Sigmoid colon (tissue), 6 donors: ENCODE measurements at regions not wholly inside any gene's neighbourhood (a gene's known extent, or its start where the extent isn't known, plus 50 kb on each side); places are given as distances from the start of the nearest gene placed in this dataset.

Experiments used
- DNase-seq: peaks from one replicate; pipeline ENCODE4 v3.0.0-alpha.2; 2019
- H3K27ac ChIP-seq, 4 donors: fragments of 200-600 bp; sonication (generic); one replicate each; pipeline ENCODE4 v1.5.1; 2016 to 2019; ENCODE audit warnings: mild to moderate bottlenecking in 1 of 4
- H3K27me3 ChIP-seq, 3 donors: fragments of 200-600 bp; sonication (generic); one replicate each; pipeline ENCODE4 v1.5.1; 2019; ENCODE audit warnings: mild to moderate bottlenecking in 1 of 3
- H3K36me3 ChIP-seq, 4 donors: fragments of 200-600 bp; sonication (generic); one replicate each; pipeline ENCODE4 v1.5.1; 2016 to 2019
- H3K4me1 ChIP-seq, 4 donors: fragments of 200-600 bp; sonication (generic); one replicate each; pipeline ENCODE4 v1.5.1; 2017 to 2019
- H3K4me3 ChIP-seq, 4 donors: fragments of 200-600 bp; sonication (generic); one replicate each; pipeline ENCODE4 v1.5.1; 2017 to 2019; ENCODE audit warnings: mild to moderate bottlenecking in 2 of 4, moderate library complexity in 1 of 4
- H3K9me3 ChIP-seq, 4 donors: fragments of 200-600 bp in 3 of 4; sonication (generic) in 3 of 4; one replicate each; pipeline versions ENCODE4 v1.5.1 to v1.6.1; 2013 to 2019
- CTCF ChIP-seq, 4 experiments: fragments of 450-650 bp in 3 of 4; fragments of 200-600 bp in 1 of 4; IDR thresholded peaks; one replicate each; pipeline ENCODE4 v1.5.1; 2016 to 2019; ENCODE audit warnings: antibody characterized with exemption in 4 of 4, mild to moderate bottlenecking in 3 of 4, moderate library complexity in 2 of 4
- EP300 ChIP-seq, 4 donors: sonication (generic); formaldehyde crosslinking; IDR thresholded peaks; one replicate each; pipeline ENCODE4 v1.6.1; 2017; ENCODE audit warnings: antibody characterized with exemption in 4 of 4
- POLR2A ChIP-seq, 2 donors: fragments of 450-650 bp; IDR thresholded peaks; one replicate each; pipeline ENCODE4 v1.6.1; 2016; ENCODE audit warnings: antibody characterized with exemption in 2 of 2, mild to moderate bottlenecking in 2 of 2, moderate library complexity in 2 of 2
- POLR2AphosphoS5 ChIP-seq, 4 donors: sonication (generic); formaldehyde crosslinking; IDR thresholded peaks; one replicate each; pipeline ENCODE4 v1.6.1; 2017; ENCODE audit warnings: antibody characterized with exemption in 4 of 4
- WGBS, 2 donors: extraction: QIAGEN DNeasy Blood & Tissue Kit; methylation state at CpG; one replicate each; pipeline ENCODE4 v1.1.7; 2013; 5-methylcytosine and 5-hydroxymethylcytosine counted together
- intact Hi-C: fragments of 100-400 bp; cut with DNase I; formaldehyde crosslinking; loops from one replicate; pipeline ENCODE4 v1.15.1; 2023
- donor health status: healthy with polysubstance abuse.
- donor health status: healthy.

GRCh38 chr17:77829843-77830799, 128.4 kb upstream of the TNRC6C start:
- intact Hi-C loops: no loop called here
- 64 to 69% methylated on average over 16 of the region's 16 CpGs for WGBS, 2 donors
- peak; percentile 82 for DNase-seq

GRCh38 chr17:77830816-77831473, 127.6 kb upstream of the TNRC6C start:
- Histone ChIP-seq H3K36me3 (no peaks in the 10 kb centered on the region), H3K27me3 (no peaks in the 10 kb centered on the region), H3K4me3 (no peak overlapping the region), H3K4me1 (peaks cover 0 to 34% (median 29%) of the 10 kb centered on the region in 4 donors), H3K9me3 (no peaks in the 10 kb centered on the region), H3K27ac (peak overlapping the region; percentile 62 to 76 (median 70))
- peak; percentile 52 for DNase-seq
- intact Hi-C loops: no loop called here
- 76 to 85% methylated on average over 17 of the region's 17 CpGs for WGBS, 2 donors
- TF ChIP-seq EP300 (IDR thresholded peaks at IDR 0.05): no peak
- TF ChIP-seq CTCF (IDR thresholded peaks at IDR 0.05): no peak
- TF ChIP-seq POLR2A (IDR thresholded peaks at IDR 0.05): no peak
- TF ChIP-seq POLR2AphosphoS5 (IDR thresholded peaks at IDR 0.05): no peak

More at GRCh38 chr17:77829843-77830799, 128.4 kb upstream of the TNRC6C start:
- Histone ChIP-seq H3K9me3 (no peaks in the 10 kb centered on the region), H3K36me3 (no peaks in the 10 kb centered on the region), H3K4me3 (no peak overlapping the region), H3K27me3 (no peaks in the 10 kb centered on the region), H3K4me1 (peaks cover 0 to 34% (median 29%) of the 10 kb centered on the region in 4 donors), H3K27ac (peak overlapping the region; percentile 62 to 76 (median 70))
- peak in 1 of 4 donors; percentile 17 for TF ChIP-seq POLR2AphosphoS5 (IDR thresholded peaks at IDR 0.05)
- no peak for TF ChIP-seq EP300 (IDR thresholded peaks at IDR 0.05)

- H3K4me3 ChIP-seq: no peak overlapping the region
- H3K36me3 ChIP-seq: no peaks in the 10 kb centered on the region
- WGBS, 2 donors: 81 to 83% methylated on average over 17 of the region's 17 CpGs
- TF ChIP-seq CTCF (IDR thresholded peaks at IDR 0.05): no peak
- no peak for TF ChIP-seq POLR2AphosphoS5 (IDR thresholded peaks at IDR 0.05)
- TF ChIP-seq POLR2A (IDR thresholded peaks at IDR 0.05): no peak
- no peak for TF ChIP-seq EP300 (IDR thresholded peaks at IDR 0.05)
- H3K27me3 ChIP-seq: no peaks in the 10 kb centered on the region
- intact Hi-C loops: no loop called here
- peak overlapping the region in 3 of 4 donors; percentile 62 to 76 (median 66) for H3K27ac ChIP-seq
- DNase-seq: peak; percentile 65
- no peaks in the 10 kb centered on the region for H3K9me3 ChIP-seq
- H3K4me1 ChIP-seq: peaks cover 0 to 34% (median 29%) of the 10 kb centered on the region in 4 donors
These were observed 126.9 kb upstream of the TNRC6C start for GRCh38 chr17:77831474-77832179.

- peak overlapping the region in 1 of 4 donors; percentile 76 for H3K27ac ChIP-seq
These were observed 126.3 kb upstream of the TNRC6C start for GRCh38 chr17:77832180-77832560.

More at GRCh38 chr17:77832180-77832560, 126.3 kb upstream of the TNRC6C start:
- Histone ChIP-seq H3K36me3 (no peaks in the 10 kb centered on the region), H3K27me3 (no peaks in the 10 kb centered on the region), H3K9me3 (no peaks in the 10 kb centered on the region), H3K4me3 (no peak overlapping the region), H3K4me1 (peaks cover 0 to 34% (median 29%) of the 10 kb centered on the region in 4 donors)
- TF ChIP-seq POLR2A (IDR thresholded peaks at IDR 0.05) (no peak), EP300 (IDR thresholded peaks at IDR 0.05) (no peak), POLR2AphosphoS5 (IDR thresholded peaks at IDR 0.05) (no peak), CTCF (IDR thresholded peaks at IDR 0.05) (no peak)
- DNase-seq: peak; percentile 40
- intact Hi-C loops: no loop called here
- 87 to 88% methylated on average over 8 of the region's 8 CpGs for WGBS, 2 donors
